GM18526 (cell line): ENCODE measurements at regions not wholly inside any gene's neighbourhood (a gene's known extent, or its start where the extent isn't known, plus 50 kb on each side); places are given as distances from the start of the nearest gene placed in this dataset.

Source experiments
- POLR2A ChIP-seq: IDR thresholded peaks from 3 replicates; pipeline ENCODE4 v1.6.1; 2011; ENCODE audit not compliant: insufficient read length; ENCODE audit errors: extremely low read depth

DNA sequence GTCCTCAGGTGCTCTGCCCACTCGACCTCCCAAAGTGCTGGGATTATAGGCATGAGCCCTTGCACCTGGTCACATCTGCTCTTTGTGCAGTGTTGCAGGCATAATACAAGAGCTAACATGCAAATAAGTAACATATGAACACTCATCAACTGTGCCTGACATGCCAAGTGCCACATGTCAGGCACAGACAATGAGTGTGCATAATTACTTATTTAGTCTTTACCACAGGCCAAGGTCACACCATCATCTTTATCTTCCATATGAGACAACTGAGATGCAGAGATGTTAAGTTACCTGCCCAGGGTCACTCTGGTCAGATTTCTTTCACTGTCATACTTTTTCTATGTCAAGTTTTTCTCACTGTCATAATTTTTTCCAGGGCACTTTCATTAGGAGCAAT, 126.1 kb downstream of the PPIAL4G start:
- no peak for TF ChIP-seq POLR2A

DNA sequence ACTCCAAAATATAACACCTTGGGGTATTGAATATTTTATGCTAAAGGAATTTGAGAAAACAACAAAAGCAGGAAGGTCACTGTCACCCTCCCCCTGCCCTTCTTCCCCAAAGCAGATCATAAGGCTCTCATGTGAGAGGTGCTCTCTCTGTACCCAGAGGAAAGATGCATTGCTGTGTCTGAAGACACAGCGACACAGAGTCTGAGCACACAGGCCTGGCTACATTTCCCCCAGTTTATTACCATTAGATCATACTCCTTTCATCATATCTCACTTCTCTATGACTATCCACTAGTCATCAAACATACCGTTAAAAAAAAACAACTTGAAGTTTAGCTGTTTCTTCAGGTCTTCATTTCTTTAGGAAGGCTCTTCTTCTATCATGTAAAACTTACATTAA, 127.1 kb downstream of the PPIAL4G start:
- no peak for TF ChIP-seq POLR2A

GRCh38 chr1:148354913-148355308, 128.2 kb downstream of the PPIAL4G start:
- TF ChIP-seq POLR2A = no peak

- TF ChIP-seq POLR2A = no peak
These were observed 128.7 kb downstream of the PPIAL4G start for GRCh38 chr1:148354284-148354912.

GRCh38 chr1:148353461-148354283, 129.4 kb downstream of the PPIAL4G start:
- TF ChIP-seq POLR2A = no peak

GRCh38 chr1:148352470-148353053, 130.5 kb downstream of the PPIAL4G start:
- no peak for TF ChIP-seq POLR2A

DNA sequence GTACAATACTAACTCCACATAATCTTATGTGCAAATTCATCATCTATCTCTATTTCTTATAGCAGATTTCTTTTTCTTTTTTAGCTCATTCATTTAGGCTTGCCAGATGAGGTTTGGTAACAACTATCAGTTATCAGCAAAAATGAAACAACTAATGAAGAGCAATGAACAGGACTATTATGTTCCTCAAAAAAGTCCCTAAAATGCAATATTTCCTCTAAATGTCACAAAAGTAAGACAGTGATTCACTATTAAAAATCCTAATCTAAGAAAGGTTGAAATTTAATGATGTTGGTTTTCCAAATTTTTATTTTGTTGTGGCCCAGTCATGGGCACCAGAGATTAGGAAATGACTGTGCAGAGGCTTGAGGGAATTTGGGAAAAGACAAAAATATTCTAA, 135.3 kb downstream of the PPIAL4G start:
- TF ChIP-seq POLR2A = no peak

GRCh38 chr1:148334339-148335130, 148.6 kb downstream of the PPIAL4G start:
- TF ChIP-seq POLR2A = peak; percentile 99

DNA sequence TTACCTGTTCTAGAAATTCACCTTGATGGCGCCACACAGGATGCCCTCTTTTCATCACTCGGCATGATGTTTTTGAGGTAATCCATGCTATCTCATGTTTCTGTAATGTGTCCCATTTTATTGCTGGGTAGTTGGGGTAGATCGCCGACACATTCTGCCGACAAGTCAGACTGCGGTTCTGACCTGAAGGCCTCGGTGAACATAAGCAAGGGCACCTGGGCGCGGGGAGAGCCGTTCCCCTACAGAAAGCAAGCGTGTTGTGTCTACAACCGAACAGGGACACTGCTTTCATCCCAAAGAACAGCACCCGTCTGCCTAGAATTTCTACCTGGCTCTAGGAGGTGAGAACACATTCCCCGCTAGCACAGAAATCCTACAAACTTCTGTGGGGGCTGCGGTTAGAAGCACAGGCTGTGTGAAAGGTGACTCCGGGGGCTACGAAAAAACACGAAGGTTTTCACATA, 149.2 kb downstream of the PPIAL4G start:
- TF ChIP-seq POLR2A = no peak

DNA sequence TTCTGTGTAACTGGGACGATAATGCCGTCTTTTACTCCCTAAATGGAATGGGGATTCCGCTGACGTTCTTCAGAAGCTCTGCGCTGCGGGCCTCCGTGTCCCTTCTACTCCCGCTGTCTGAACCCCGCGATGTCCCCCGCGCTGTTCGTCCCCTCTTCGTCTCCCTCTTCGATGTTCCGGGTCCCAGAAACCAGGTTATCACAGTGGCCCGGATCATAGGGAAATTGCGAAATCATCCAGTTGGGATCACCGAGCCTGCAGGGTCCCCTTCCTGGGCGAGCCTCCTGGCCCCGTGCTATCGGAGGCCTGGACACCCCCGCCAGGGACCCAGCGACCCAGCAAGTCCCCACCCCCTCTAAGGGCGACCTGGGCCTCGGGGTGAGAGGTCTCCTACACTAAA, 154.2 kb downstream of the PPIAL4G start:
- TF ChIP-seq POLR2A = no peak

GRCh38 chr1:148318904-148319242, 164.2 kb downstream of the PPIAL4G start:
- TF ChIP-seq POLR2A = no peak

DNA sequence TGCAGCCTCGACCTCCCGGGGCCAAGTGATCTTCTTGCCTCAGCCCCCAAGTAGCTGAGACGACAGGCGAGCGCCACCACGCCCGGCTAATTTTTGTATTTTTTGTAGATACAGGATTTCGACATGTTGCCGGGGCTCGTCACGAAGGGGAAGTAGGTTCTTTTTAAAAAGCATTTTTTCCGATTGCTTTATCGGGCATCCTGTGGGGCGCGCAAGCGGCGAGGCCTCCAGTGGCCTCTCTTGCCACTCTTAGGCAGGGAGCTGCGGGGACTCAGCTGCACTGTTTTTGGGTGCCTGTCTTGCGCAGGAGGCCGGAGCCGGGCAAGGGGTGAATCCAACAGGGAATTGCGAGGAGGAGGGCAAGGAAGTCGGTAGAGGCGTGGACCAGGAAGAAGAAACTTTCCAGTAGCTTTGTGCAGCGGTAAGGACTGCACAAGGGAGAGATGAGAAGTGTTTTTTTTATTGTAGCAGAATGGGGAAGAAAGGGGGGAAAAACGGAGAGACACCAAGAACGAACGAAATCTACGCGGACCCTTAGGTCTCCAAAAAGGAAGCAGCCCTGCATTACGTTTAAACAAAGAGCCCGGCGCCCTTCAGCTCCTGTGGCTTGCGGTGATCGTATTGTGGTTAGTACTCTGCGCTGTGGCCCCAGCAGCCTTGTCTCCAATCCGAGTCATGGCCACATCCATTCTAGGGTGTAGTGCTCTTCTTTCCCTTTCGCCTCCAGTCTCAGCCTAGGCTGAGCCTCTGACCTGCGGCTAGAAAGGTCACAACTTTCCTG, 164.8 kb downstream of the PPIAL4G start:
- no peak for TF ChIP-seq POLR2A

GRCh38 chr1:148317288-148317985, 165.4 kb upstream of the NBPF11 start:
- no peak for TF ChIP-seq POLR2A
